T-helper 1 cell treated with Interleukin-12 subunit alpha and Interleukin-12 subunit beta and Interleukin-4 antibody, amounts not matched to agents 30 ng/mL and 1 ng/mL, for 36 hours (primary cell): ENCODE measurements at regions not wholly inside any gene's neighbourhood (a gene's known extent, or its start where the extent isn't known, plus 50 kb on each side); places are given as distances from the start of the nearest gene placed in this dataset.

Source experiments
- intact Hi-C: fragments of 100-400 bp; cut with micrococcal nuclease; formaldehyde crosslinking; loops from one replicate; pipeline ENCODE4 v1.15.1; 2024

DNA sequence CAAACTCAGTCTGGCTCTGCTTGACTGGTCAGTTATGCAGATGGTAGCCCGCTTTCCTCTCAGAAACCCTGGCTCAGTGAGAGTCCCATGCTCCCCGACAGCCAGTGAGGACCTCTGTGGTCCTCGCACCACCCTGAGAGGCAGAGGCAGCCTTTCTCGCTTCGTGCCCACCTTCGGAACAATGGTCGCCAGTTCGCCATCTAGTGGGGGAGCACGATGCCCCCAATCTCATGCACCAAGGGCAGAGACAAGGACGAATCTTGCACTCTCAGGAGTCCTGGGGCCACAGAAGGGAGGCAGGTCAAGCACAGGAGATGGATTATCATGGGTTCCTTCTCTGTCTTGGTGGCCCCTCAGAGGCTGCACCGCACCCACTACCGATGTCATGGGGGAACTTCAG lies 75.2 kb downstream of the RHCG start:
- intact Hi-C loops = no loop called here

DNA sequence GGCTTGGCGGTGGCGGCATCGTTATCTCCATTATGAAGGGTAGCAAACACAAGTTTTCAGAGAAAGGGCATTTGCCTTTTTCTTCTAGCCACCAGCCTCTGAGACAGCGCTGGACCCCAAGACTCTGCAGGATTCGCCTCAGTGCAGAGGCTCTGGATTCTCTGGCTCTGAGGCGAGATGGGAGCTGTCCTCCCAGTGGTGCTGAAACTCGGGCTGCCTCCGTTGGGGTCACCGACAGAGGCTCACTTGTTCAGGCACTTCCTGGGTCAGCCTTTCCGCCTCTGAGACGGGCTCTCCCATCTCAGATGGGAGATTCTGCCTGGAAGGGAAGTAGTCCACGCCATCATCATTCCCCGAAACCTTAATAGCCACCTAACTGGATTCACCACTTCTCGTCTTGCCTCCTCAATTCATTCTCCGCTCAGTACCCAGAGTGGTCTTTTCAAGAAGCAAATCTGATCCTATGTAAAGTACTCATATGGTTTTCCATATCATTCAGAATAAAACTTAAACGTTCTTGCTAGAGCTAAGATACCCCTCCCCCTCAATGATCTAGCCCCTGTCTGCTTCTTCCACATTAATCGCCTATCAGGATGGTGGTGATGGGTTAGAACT lies 76.9 kb downstream of the RHCG start:
- intact Hi-C loops = no loop called here

DNA sequence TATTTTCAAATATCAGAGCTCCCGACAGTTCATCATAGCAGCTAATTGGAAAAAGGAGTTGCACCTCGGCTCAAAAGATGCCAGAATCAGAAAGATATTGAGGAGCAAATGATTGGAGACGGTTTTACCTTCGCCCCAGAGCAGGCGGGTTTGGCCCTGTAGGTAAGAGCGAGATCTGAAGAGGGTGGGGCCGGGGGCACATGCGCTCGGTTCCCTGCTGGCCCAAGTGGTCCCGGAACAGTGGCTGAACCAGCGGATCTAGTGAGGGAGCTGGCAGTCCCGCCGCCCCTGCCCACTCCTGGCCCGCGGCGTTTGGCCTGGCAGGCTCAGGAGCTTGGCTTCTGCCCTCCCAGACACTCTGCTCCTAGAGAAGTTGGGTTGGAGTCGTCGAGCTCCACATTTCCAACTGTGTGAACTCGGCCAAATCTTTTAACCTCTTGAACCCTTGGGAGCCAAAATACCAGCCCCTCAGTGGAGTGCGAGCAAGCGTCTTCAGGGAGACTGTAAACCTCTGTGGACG lies 79.1 kb downstream of the RHCG start:
- intact Hi-C loops = loop anchor here (2.0 kb wide), 1 partner anchor 16 kb away; no protein-coding TSS in a partner anchor

DNA sequence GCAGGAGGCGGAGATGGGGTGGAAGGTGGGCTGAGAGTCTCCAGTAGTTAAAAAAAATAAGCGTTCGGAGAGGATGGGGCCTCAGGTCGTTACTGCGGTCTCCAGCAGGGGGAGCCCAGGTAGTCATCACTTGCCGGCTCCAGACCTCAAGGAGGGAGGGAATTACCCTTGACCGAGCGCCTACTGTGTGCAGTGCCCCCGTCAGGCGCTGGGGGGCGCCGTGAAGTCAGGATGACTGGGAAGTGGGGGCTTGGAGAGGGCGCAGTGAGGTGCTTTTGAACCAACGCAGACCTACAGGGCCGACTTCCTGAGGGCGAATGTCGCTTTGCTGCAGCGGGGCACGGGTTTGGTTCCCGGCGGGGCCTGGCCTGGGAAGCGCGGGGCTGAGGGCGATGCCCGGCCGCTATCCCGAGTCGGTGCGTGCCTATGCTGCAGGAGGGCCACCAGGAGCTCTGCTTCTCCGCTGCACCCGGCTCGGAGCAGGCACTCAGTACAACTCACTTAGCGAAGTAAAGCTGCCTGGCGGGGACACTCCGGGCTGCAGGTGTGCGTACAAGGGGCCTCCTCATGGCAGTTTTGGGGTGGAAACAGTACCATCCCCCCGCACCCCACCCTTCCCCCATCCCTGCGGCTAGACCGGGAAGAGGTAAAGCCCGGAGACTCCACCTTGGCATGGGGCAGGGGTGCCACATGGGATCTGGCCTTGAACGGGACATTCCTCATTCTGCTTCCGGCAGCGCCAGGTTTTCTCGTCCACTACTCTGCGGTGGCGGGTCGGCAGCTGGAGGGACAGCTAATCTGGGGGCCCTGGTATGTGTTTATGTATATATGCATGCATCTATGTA lies 79.8 kb downstream of the RHCG start:
- intact Hi-C loops = loop anchor here (1.0 to 2.0 kb wide), 3 partner anchors 14 to 58 kb away; no protein-coding TSS in a partner anchor

DNA sequence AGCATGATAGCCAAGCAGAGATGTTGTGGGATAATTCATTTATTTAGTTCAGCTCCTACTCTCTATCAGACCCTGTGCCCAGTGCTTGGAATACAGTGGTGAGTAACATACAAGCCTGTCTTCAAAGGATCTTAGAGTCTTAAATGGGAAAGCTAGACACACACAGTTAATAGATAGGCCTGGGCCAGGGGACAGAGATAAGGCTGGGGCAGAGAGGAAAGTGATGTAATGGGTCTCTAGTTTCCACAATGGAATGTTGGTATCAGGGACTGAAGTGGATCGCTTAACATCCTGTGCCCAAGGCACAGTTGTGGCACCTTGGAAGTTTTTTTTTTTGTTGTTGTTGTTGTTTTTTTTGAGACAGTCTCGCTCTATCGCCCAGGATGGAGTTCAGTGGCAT lies 79.9 kb upstream of the POLG start:
- intact Hi-C loops = no loop called here

DNA sequence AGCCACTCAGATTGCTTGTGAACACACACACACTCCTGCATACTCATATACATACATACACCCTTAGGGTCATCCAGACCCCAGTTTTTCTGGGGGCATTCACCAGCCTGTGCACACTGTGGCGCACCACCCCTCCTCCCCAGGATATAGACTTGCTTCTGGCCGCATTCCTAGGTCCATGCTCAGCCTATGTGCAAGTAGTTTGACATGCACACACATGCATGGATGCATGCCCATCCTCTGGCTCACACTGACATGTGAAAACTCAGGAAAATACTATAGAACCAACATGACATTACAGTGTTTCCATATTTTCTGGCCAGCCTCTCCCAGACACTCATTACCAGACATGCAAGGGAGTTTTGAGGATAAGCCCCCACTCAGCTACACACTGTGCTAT lies 79.3 kb upstream of the POLG start:
- intact Hi-C loops = no loop called here

DNA sequence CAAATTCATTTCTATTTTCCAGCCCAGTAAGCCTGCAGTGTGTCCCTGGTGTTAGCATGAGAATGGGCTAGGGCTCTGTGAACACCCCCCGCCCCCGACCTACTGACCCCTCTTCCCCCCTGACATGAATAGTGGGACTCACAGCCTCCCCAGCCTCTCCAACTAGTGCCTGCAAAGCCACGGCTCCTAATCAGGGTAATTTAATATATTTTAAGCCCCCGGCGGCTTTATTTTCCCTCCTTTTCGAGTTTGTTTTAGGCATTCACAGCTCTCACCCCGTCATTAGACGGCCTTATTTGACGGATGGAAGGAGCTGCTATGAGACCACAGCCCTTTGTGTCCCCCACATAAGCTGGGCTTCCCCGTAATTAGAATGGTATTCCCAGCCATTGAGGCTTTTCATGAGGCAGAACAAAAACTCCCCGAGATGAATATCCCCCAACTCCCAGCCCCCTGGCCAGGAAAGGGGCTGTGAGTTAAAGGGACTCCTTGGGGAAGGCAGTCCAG lies 78.3 kb upstream of the POLG start:
- intact Hi-C loops = no loop called here

DNA sequence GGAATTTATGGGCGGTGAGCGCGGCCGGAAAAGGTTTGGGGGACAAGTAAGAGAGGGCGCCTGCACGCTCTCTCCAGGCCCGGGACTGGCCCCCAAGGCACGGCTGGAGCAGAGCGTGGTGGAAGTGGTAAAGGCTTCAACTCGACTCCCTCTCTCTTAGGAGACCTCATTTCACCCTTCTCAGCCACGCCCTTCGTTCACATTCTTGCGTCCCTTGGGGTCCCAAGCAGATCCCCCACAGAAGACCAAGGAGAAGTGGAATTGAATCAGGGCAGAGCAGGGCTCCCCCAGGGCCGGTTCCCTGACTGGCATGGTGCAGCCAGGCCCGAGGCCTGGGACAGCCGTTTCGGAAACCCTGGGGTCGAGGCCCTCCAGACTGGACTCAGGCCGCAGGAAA lies 75.4 kb upstream of the POLG start:
- intact Hi-C loops = no loop called here

DNA sequence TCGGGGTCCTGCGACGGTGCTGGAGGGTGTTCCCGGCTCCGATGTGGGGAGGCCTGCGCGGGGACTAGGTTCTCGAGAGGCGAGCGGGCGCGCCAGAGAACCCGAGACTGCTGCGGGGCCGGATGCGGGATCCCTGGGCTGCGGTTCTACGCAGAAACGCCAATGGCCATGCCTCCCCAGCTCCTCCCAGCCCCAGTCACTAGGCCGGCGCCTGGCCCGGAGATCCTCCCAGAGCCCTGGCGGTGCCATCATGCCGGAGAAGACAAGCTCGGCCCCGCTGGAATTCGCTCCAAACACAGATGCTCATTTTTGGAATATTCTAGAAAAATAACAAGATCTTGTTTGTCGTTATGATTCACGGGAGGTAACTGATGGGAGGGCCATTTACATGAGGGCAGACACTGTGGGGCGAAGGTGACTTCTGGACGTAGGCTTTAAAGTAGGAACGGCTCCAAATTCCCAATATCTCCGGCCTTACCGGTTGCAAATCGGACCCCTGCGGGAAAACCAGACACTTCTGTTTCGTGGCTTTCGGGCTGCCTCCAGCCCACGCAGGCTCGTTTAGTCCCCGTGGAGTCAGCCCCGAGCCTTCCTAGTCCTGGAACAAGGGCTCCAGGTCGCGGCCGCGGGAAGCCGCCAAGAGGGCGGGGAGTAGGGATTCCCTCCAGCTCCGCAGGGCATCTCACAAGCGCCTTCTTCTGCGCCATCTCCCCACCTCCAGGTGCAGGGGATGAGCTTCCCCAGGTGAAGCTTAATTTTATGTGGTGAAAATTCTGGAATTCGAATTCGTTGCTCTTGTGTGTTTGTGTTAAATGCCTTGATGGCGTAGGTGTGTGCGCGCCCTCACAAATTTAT lies 74.8 kb upstream of the POLG start:
- intact Hi-C loops = loop anchor here (2.0 to 5.0 kb wide), 2 partner anchors 35 to 802 kb away; no protein-coding TSS in a partner anchor

DNA sequence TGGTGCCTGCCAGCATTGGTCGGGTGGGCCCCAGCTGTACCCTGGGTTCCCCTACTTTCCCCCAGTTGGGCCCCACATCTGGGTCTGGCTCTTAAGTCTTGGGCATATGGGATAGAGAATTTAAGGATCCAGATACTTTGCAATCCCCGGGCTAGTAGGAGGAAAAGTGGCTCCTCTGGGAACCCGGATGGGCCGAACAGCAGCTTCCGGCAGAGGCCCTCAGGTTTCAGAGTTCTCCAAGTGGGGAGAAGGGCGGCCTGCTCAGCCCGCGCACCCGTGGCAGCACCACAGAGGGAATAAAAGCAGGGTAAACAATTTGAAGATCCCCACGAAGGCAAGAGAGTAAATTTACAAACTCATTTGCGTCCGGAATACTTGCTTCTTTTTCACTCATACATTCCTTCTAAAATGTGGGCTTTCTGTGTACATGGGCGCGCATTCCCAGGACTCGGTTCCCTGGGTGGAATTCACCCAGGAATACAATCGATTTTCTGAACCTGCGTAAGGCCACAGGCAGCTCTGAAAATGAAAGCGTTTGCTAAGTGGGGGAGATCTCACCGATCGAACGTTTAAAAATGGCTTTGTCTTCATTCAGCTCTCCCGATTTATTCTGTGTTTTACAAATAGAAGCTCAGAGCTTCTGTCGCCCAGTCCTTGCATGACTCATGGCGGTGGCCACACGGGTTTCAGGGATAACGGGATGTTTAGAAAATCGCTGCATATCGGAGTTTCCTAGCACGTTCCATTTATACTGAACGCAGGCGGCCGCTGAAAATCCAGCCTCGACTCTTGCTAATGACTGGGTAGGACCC lies 74.0 kb upstream of the POLG start:
- intact Hi-C loops = loop anchor here (1.0 to 5.0 kb wide), 3 partner anchors 22 to 801 kb away; no protein-coding TSS in a partner anchor

DNA sequence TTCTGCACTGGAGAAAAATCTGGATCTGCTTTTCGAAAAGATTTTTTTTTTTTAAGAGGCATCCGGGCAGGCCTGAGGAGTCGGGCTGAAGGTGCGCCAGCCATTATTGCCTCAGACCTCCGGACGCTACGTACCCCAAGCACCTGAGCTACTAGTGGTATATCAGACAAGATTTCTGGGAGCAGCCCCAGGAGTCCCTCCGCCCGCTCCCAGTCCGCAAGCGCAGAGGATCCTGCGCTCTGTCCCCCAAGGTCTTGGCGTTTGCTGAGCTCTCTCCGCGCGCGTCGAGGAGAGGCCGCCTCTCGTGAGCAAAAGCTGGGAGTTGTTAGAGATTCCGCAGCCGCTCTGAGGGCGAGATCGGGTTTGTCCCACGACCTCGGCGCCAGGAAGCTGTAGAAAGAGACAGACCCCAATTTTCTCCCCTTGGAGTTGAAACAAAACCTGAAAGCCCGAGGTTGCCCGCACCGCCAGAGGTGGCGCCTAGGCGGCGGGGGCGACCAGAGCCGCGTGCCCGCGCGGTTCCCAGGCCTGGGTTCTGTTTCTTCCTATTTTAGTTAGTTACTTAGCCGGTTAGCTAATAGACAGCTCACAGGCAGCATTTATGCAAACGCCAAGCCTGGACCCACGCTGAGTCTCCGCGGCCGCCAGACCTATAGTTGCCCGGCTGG lies 72.5 kb upstream of the POLG start:
- intact Hi-C loops = loop anchor here (2.0 to 5.0 kb wide), 2 partner anchors 38 to 800 kb away; no protein-coding TSS in a partner anchor

DNA sequence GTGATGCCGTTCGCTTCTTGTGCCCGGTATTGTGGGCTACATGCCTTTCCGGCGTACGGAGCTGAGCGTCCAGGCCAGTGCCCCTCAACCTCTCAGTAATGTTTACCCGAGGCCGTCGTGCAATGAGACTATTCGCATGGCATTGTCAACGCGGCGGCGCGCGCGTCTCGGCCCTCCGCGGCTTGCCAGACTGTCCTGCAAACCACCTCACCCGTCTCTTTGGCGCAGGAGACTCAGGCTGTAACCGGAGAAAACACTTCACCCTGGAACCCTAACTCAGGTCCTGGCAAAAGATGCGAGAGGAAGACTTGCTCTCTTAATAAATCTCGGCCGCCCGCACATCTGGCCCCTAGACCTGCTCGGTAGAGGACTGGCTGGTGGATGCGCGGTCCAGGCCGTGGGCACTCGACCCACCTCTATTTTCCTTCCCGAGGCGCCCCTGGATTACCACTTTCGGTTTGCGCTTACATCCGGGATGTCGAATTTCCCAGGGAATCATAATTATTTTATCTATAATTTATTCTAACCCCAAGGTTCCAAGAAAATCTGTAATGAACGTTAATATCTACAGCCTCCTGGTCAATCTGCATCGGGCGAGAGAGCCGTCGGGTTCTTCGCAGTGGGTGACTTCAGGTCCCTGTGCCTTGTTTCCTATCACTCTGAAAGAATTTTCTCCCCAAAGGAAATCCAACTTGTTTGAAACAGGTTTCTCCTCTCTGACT lies 71.8 kb upstream of the POLG start:
- intact Hi-C loops = loop anchor here (2.0 to 5.0 kb wide), 2 partner anchors 38 to 799 kb away; no protein-coding TSS in a partner anchor

DNA sequence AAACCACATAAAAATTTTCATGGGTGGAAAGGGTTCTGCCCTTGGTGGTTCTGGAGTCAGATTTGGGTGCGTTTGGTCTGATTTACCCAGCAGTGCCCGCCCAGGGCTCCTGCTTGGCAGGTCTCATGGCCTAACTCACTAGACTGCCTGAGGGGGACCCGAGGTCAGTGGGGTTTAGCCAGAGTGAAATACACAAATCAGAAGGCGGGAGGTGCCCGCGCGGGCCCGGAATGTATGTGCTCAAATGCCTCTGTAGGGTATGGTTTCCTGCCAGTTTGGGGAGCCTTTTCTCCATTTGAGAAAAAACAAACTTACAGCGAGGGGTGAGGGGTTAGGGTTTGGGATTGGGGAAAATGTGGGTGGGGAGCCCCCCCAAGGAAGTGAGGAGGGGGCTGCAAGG lies 70.9 kb upstream of the POLG start:
- intact Hi-C loops = loop anchor here (5.0 kb wide), 1 partner anchor 798 kb away; no protein-coding TSS in a partner anchor

DNA sequence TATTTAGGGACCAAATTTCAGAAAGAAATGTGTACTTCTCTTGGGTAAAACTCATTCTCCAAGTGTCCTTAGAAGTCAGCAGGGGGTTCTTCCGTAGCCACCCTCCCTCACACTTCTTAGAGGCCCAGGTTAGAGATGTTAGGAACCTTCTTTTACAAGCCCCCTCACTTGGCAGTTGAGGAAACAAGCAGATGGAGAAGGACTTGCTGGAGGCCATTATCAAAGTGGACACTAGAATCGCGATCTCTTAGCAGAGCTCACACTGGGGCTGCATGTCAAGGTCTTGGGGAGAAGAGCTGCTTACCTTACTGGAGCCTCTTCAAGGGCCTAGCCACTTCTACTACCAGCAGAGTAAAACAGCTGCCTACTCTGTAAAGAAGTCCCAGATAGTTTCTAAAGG lies 69.4 kb upstream of the POLG start:
- intact Hi-C loops = no loop called here

DNA sequence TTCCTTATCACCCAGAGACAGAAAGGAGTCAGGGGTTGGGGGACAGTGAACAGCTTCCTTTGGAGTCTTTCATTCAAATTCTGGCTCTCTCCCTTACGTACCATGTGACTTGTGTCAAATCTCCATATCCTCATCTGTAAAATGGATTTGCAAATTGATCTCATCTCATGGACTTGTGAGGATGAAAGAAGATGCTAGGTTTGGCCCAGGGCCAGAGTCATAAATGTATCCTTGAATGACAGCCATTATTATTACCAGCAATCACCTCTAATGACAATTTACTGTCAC lies 67.8 kb upstream of the POLG start:
- intact Hi-C loops = no loop called here

DNA sequence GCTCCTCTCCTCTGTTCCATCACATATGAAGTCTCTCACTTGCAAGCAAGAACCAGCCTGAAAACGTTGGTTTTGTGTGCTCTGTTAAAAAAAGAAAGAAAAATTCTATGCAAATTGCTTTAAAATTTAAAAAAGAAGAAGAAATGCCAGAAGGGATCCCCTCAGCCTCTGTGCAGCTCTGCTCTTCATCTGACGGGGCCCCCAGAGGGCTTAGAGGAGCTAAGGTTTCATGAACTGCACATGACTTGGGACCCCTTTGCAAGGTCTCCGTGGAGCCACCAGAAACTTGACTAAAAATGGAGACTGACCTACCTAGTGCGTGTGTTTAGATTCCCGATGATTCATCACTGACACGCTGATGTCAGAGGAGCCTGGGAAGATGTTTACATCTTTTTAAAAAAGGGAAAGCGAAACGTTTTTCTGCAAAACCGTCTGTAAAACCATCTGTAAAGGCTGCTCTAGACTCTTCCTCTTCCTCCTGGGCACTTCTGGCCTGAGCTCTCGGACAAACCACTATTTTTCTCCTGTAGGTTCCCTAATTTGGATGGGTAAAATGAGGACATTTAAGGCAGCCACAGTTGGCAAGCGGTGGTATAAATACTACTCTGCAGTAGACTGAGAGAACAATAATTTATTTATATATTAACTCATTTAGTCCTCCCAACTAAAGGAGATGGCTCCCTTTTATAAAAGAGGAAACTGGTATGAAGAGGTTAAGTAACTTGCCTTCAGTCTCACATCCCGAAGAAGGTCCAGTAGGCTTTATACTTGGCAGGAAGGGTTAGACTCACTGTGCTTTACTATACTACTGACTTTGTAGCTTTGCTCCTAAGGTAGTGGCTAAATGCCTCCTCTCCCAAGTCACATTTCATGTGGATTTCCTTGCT lies 67.2 kb upstream of the POLG start:
- intact Hi-C loops = loop anchor here (2.0 kb wide), 3 partner anchors 15 to 67 kb away; partner anchors contain the start of gene POLG

DNA sequence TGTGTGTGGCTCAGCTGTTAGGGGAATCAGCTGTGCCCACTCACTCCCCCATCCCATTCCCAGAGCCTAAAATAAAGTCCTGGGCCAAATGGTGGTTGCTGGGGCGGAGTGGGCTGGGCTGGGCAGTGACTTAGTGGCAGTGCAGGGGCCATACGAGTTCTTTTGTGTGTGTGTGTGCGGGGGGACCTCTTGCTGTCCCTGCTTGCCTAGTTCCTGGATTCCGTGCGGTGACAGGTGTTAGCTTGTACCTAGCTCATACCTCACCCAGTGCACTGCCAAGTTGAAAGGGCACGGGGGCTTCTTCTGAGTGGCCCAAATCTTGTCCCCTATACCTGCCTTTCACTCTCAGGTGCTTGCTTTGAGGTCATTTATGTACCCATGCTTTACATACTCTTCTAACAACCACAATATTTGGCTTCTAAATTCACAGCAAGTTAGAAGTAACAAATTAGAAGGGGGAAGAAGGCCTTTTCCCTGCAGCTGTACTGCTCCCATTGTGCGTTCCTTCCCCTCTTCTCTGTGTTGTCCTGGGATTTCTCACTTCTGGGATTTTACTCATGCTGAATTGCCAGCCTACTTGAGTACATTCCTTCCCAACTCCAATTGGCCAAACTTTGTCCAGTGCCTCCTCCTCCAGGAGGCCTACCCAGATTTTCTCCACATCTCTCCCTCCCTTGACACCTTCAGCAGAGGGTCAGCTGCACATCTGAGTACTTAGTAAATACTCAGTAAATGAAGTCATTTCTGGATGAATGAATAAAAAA lies 66.3 kb upstream of the POLG start:
- intact Hi-C loops = loop anchor here (2.0 kb wide), 3 partner anchors 16 to 66 kb away; partner anchors contain the start of gene POLG
